ENCODE measurements at regions not wholly inside any gene's neighbourhood (a gene's known extent, or its start where the extent isn't known, plus 50 kb on each side); places are given as distances from the start of the nearest gene placed in this dataset.

- Histone ChIP-seq H3K36me3 (ENCODE audit: control insufficient read depth, insufficient read depth, low read length) (no peaks in the 10 kb centered on the region), H3K79me2 (ENCODE audit: control insufficient read depth, insufficient read depth, low read length) (no peaks in the 10 kb centered on the region), H3K9ac (ENCODE audit: insufficient read depth in 1 of 2, low read depth in 2 of 2, low read length in 2 of 2) (no peak overlapping the region), H3K27me3 (ENCODE audit: control insufficient read depth in 2 of 2, insufficient read depth in 2 of 2, low read length in 2 of 2) (no peaks in the 10 kb centered on the region), H3K9me1 (ENCODE audit: control insufficient read depth, insufficient read depth, low read length) (no peaks in the 10 kb centered on the region), H3K4me2 (ENCODE audit: insufficient read depth, low read length) (no peak overlapping the region), H3K4me3 (no peak overlapping the region), H3K4me1 (replicated peaks in 1 of 2; ENCODE audit: control insufficient read depth in 2 of 2, insufficient read depth in 2 of 2, low read length in 2 of 2) (peaks cover 15 to 25% of the 10 kb centered on the region in 2 experiments), H3K9me3 (replicated peaks; ENCODE audit: control insufficient read depth, insufficient read depth, low read depth, low read length) (no peaks in the 10 kb centered on the region), H2AFZ (ENCODE audit: low read depth, low read length) (no peak overlapping the region), H3K27ac (ENCODE audit: extremely low read depth, low read depth, low read length) (no peak overlapping the region), H4K20me1 (replicated peaks; ENCODE audit: control insufficient read depth, insufficient read depth, low read length) (no peaks in the 10 kb centered on the region)
- ATAC-seq (no peak), FAIRE-seq (no peak), DNase-seq (ENCODE audit: extremely low read depth in 1 of 4, low spot score in 3 of 4) (no peak)
- ChIA-PET CTCF (ENCODE audit: low intra/inter-chr PET ratio) (no interaction called here), POLR2A (interaction anchor here (0.8 to 1.7 kb wide), 2 partner anchors 11 to 12 kb away, joined by 3 to 4 read pairs; no protein-coding TSS in a partner anchor)
- TF ChIP-seq FOXP4 (CRISPR knock-in tag; IDR thresholded peaks at IDR 0.05; ENCODE audit: borderline replicate concordance): no peak
- no peak for TF ChIP-seq ZNF282 (CRISPR knock-in tag; IDR thresholded peaks at IDR 0.05)
- no peak for TF ChIP-seq HDAC8 (tag; IDR thresholded peaks at IDR 0.05)
- no peak for TF ChIP-seq CEBPZ (IDR thresholded peaks at IDR 0.05; ENCODE audit: borderline replicate concordance, low read depth, low read length)
- TF ChIP-seq CREB5 (CRISPR knock-in tag; IDR thresholded peaks at IDR 0.05): no peak
- WGBS (ENCODE audit: insufficient coverage, low coverage, missing lambda C conversion rate): 78% methylated on average over 2 of the region's 2 CpGs
- BruUV-seq (replicated peaks): no TSS peak
- intact Hi-C loops (cut with micrococcal nuclease) (no loop called here), in situ Hi-C loops (cut with MboI) (no loop called here)
These were observed 70.8 kb downstream of the CD164 start for GRCh38 chr6:109311471-109311870.

All from K562 (cell line).